Parathyroid adenoma (tissue), 2 donors: ENCODE measurements at regions not wholly inside any gene's neighbourhood (a gene's known extent, or its start where the extent isn't known, plus 50 kb on each side); places are given as distances from the start of the nearest gene placed in this dataset.

ENCODE experiments used
- H2AFZ ChIP-seq: fragments of 300-600 bp; sonication (generic); one replicate; pipeline ENCODE4 v1.7.0; 2017; ENCODE audit warnings: antibody characterized with exemption, mild to moderate bottlenecking
- H3K27ac ChIP-seq: fragments of 300-600 bp; sonication (generic); one replicate; pipeline ENCODE4 v1.7.0; 2017
- H3K27me3 ChIP-seq: fragments of 300-600 bp; sonication (generic); one replicate; pipeline ENCODE4 v1.7.0; 2017; ENCODE audit warnings: low read length; ENCODE audit not compliant: control insufficient read depth, insufficient read depth
- H3K36me3 ChIP-seq: fragments of 300-600 bp; sonication (generic); one replicate; pipeline ENCODE4 v1.7.0; 2017; ENCODE audit warnings: low read length; ENCODE audit not compliant: control insufficient read depth, insufficient read depth
- H3K4me1 ChIP-seq: fragments of 300-600 bp; sonication (generic); one replicate; pipeline ENCODE4 v1.7.0; 2017; ENCODE audit warnings: control low read depth
- H3K4me2 ChIP-seq: fragments of 300-600 bp; sonication (generic); one replicate; pipeline ENCODE4 v1.7.0; 2017; ENCODE audit warnings: low read length
- H3K4me3 ChIP-seq: fragments of 300-600 bp; sonication (generic); one replicate; pipeline ENCODE4 v1.7.0; 2017; ENCODE audit warnings: low read depth, low read length
- H3K79me2 ChIP-seq: fragments of 300-600 bp; sonication (generic); one replicate; pipeline ENCODE4 v1.7.0; 2017; ENCODE audit warnings: control low read depth
- H3K9ac ChIP-seq: fragments of 300-600 bp; sonication (generic); one replicate; pipeline ENCODE4 v1.7.0; 2017; ENCODE audit warnings: mild to moderate bottlenecking
- H3K9me3 ChIP-seq: fragments of 300-600 bp; sonication (generic); one replicate; pipeline ENCODE4 v1.7.0; 2017; ENCODE audit warnings: low read length; ENCODE audit not compliant: control insufficient read depth
- TF ChIP-seq, protein P1 (sequence below): fragments of 300-600 bp; sonication (generic); IDR thresholded peaks from one replicate; pipeline ENCODE4 v1.7.0; 2017; ENCODE audit warnings: antibody characterized with exemption, mild to moderate bottlenecking
- donor health status: primary hyperparathyroidism.

DNA sequence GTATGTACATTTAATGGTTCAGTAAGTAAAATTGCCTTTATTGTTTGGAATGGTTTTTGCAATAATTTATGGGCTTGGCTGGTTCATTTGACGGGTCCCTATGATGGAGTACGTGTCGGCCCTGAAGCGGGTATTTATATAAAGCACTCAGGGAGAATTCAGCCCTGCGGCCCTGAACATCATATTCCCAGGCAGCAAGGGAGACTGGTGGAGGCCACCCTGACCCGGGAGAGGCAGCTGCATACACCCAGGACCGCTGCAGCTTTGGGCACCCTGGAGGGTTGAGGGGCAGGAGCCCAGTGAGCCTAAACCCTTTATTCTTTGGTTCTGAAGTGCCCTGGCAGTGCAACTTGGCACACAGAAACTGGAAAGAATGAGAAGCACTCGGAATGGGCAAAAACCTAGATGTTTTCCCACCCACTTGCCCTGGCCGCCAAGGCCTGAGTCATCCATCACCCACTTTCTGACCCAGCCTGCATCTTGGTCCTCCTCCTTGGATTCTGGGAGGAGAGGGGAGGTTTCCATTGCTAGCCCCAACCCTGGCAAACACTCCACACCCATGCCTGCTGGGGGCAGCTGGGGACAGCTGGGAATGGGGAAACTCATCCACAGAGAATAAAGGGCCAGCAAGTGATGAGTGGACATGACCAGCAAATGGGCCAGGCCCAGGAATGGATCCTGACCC lies 162.2 kb upstream of the TNRC6C start:
- Histone ChIP-seq H3K36me3 (no peaks in the 10 kb centered on the region), H3K79me2 (no peaks in the 10 kb centered on the region), H3K9ac (no peak overlapping the region), H3K9me3 (no peaks in the 10 kb centered on the region), H3K4me3 (no peak overlapping the region), H3K27ac (no peak overlapping the region), H3K4me1 (no peaks in the 10 kb centered on the region), H2AFZ (no peak overlapping the region), H3K4me2 (no peak overlapping the region), H3K27me3 (no peaks in the 10 kb centered on the region)
- TF ChIP-seq, protein P1, sequence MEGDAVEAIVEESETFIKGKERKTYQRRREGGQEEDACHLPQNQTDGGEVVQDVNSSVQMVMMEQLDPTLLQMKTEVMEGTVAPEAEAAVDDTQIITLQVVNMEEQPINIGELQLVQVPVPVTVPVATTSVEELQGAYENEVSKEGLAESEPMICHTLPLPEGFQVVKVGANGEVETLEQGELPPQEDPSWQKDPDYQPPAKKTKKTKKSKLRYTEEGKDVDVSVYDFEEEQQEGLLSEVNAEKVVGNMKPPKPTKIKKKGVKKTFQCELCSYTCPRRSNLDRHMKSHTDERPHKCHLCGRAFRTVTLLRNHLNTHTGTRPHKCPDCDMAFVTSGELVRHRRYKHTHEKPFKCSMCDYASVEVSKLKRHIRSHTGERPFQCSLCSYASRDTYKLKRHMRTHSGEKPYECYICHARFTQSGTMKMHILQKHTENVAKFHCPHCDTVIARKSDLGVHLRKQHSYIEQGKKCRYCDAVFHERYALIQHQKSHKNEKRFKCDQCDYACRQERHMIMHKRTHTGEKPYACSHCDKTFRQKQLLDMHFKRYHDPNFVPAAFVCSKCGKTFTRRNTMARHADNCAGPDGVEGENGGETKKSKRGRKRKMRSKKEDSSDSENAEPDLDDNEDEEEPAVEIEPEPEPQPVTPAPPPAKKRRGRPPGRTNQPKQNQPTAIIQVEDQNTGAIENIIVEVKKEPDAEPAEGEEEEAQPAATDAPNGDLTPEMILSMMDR = no peak

DNA sequence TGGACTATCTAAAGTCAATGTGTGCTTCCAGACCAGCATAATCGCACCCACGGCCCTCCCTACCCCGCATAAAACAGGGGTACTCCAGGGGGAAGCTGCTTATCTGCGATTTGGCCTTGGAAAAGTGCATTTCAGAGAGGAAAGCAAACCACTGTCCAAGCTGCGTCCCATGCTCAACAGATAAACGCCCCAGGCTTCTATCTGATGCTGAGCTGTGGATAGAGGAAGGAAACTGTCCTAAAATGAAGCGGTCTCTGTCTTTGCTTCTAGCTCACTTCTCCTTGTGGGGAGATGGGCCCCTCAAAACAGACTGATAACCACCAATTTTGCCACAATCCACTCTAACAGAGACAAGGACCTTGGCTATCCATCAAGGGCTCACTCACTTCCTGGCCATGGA lies 160.5 kb upstream of the TNRC6C start:
- TF ChIP-seq, protein P1 = no peak
- Histone ChIP-seq H3K79me2 (no peaks in the 10 kb centered on the region), H3K4me3 (no peak overlapping the region), H3K27me3 (peaks cover 4% of the 10 kb centered on the region), H3K9me3 (no peaks in the 10 kb centered on the region), H3K4me1 (no peaks in the 10 kb centered on the region), H3K36me3 (no peaks in the 10 kb centered on the region), H3K27ac (no peak overlapping the region), H2AFZ (no peak overlapping the region), H3K9ac (no peak overlapping the region), H3K4me2 (no peak overlapping the region)

DNA sequence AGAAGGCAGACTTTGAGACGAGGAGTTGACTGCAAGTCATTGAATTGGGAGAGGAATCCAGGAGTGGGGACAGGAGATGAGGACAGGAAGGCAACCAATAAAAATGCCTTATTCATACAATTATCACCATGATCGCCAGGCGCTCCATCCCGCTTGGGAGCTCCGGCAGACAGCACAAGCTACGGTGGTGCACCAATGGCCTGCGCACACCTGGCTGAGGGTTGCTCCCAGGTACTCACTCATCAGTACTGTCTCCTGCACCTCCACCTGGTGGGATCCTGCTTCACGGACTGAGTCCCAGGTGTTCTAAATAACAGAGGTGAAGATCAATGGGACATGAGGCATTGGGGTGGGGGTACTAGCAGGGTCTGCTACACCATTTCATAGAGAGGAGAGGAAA lies 160.0 kb upstream of the TNRC6C start:
- Histone ChIP-seq H2AFZ (no peak overlapping the region), H3K9me3 (no peaks in the 10 kb centered on the region), H3K36me3 (no peaks in the 10 kb centered on the region), H3K4me1 (no peaks in the 10 kb centered on the region), H3K79me2 (no peaks in the 10 kb centered on the region), H3K27me3 (peaks cover 4% of the 10 kb centered on the region), H3K9ac (no peak overlapping the region), H3K27ac (no peak overlapping the region), H3K4me2 (no peak overlapping the region), H3K4me3 (no peak overlapping the region)
- TF ChIP-seq, protein P1 = no peak

DNA sequence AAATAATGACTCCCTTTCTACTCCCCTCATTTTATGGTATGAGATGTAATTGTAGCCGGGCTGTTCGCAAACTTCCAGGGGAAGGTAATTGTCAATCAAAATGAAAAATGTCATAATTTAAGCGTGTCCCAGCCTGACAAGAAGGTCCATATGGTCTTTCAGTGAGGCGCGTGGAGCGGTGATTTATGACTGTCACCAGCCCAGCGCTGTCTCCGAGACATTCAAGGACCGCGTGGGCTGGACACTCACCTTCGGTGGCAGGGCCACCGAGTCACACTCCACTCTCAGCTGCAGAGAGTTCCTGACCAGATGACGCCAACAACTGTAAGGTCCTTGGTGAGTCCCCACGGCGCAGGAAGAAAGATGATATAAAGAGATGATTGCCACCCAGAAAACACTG lies 157.7 kb upstream of the TNRC6C start:
- Histone ChIP-seq H3K9me3 (no peaks in the 10 kb centered on the region), H3K27ac (no peak overlapping the region), H3K9ac (no peak overlapping the region), H3K27me3 (peaks cover 4% of the 10 kb centered on the region), H3K36me3 (no peaks in the 10 kb centered on the region), H3K79me2 (no peaks in the 10 kb centered on the region), H3K4me1 (no peaks in the 10 kb centered on the region), H2AFZ (no peak overlapping the region), H3K4me2 (no peak overlapping the region), H3K4me3 (no peak overlapping the region)
- TF ChIP-seq, protein P1 = no peak
